ENCODE measurements at regions not wholly inside any gene's neighbourhood (a gene's known extent, or its start where the extent isn't known, plus 50 kb on each side); places are given as distances from the start of the nearest gene placed in this dataset.
A peak's percentile ranks its signal among the peaks of the same experiment; 100 is the strongest.

DNA sequence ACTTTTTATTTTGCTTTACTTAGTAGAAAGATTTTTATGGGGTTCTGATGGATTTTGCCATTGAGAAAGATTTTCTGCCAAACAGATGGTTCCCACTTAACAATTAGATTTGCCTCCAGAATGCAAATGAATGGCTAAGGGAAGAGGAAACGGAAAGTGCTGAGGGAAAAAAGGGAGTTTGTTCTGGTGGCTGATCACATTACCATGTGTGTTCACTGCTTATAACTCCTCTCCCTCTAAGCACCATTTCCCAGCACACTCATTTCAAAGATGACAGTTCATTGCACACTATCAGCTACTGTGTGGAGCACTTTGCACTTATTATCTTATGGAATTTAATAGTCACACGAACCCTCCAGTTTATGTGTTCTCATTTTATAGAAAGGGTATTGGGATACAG is 68.0 kb upstream of the GRID2 start:
- Mint-ChIP-seq H3K4me3 (no peak overlapping the region), H3K27me3 (ENCODE audit: low read depth) (peaks cover 94% of the 10 kb centered on the region), H3K9me3 (peaks cover 14% of the 10 kb centered on the region), H3K4me1 (peaks cover 14% of the 10 kb centered on the region), H3K36me3 (peaks cover 13% of the 10 kb centered on the region), H3K27ac (no peak overlapping the region)
- DNase-seq (ENCODE audit: low spot score) (no peak), ATAC-seq (peak; percentile 28; the same call in 1 of the 2 replicates)
- ChIA-PET POLR2A (no interaction called here), CTCF (no interaction called here)
- TF ChIP-seq ZNF317 (CRISPR knock-in tag; IDR thresholded peaks at IDR 0.05; ENCODE audit: borderline replicate concordance, low read depth), result no peak
- TF ChIP-seq PRRX2 (CRISPR knock-in tag; IDR thresholded peaks at IDR 0.05), result no peak
- TF ChIP-seq, protein P1, sequence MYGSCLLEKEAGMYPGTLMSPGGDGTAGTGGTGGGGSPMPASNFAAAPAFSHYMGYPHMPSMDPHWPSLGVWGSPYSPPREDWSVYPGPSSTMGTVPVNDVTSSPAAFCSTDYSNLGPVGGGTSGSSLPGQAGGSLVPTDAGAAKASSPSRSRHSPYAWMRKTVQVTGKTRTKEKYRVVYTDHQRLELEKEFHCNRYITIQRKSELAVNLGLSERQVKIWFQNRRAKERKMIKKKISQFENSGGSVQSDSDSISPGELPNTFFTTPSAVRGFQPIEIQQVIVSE (CRISPR knock-in tag; IDR thresholded peaks at IDR 0.05; ENCODE audit: borderline replicate concordance), result no peak
- TF ChIP-seq, protein P2, sequence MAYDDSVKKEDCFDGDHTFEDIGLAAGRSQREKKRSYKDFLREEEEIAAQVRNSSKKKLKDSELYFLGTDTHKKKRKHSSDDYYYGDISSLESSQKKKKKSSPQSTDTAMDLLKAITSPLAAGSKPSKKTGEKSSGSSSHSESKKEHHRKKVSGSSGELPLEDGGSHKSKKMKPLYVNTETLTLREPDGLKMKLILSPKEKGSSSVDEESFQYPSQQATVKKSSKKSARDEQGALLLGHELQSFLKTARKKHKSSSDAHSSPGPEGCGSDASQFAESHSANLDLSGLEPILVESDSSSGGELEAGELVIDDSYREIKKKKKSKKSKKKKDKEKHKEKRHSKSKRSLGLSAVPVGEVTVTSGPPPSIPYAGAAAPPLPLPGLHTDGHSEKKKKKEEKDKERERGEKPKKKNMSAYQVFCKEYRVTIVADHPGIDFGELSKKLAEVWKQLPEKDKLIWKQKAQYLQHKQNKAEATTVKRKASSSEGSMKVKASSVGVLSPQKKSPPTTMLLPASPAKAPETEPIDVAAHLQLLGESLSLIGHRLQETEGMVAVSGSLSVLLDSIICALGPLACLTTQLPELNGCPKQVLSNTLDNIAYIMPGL (CRISPR knock-in tag; IDR thresholded peaks at IDR 0.05), result no peak
- TF ChIP-seq, protein P3, sequence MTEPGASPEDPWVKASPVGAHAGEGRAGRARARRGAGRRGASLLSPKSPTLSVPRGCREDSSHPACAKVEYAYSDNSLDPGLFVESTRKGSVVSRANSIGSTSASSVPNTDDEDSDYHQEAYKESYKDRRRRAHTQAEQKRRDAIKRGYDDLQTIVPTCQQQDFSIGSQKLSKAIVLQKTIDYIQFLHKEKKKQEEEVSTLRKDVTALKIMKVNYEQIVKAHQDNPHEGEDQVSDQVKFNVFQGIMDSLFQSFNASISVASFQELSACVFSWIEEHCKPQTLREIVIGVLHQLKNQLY (CRISPR knock-in tag; IDR thresholded peaks at IDR 0.05), result no peak
- TF ChIP-seq, protein P4, sequence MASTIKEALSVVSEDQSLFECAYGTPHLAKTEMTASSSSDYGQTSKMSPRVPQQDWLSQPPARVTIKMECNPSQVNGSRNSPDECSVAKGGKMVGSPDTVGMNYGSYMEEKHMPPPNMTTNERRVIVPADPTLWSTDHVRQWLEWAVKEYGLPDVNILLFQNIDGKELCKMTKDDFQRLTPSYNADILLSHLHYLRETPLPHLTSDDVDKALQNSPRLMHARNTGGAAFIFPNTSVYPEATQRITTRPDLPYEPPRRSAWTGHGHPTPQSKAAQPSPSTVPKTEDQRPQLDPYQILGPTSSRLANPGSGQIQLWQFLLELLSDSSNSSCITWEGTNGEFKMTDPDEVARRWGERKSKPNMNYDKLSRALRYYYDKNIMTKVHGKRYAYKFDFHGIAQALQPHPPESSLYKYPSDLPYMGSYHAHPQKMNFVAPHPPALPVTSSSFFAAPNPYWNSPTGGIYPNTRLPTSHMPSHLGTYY (CRISPR knock-in tag; IDR thresholded peaks at IDR 0.05), result no peak
- TF ChIP-seq, protein P5, sequence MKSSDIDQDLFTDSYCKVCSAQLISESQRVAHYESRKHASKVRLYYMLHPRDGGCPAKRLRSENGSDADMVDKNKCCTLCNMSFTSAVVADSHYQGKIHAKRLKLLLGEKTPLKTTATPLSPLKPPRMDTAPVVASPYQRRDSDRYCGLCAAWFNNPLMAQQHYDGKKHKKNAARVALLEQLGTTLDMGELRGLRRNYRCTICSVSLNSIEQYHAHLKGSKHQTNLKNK (CRISPR knock-in tag; IDR thresholded peaks at IDR 0.05), result no peak
- TF ChIP-seq NR2C2 (CRISPR knock-in tag; IDR thresholded peaks at IDR 0.05), result no peak
- no peak for TF ChIP-seq HMGA2 (CRISPR knock-in tag; IDR thresholded peaks at IDR 0.05)
- TF ChIP-seq KAT7 (CRISPR knock-in tag; IDR thresholded peaks at IDR 0.05; ENCODE audit: borderline replicate concordance), result no peak
- TF ChIP-seq, protein P6, sequence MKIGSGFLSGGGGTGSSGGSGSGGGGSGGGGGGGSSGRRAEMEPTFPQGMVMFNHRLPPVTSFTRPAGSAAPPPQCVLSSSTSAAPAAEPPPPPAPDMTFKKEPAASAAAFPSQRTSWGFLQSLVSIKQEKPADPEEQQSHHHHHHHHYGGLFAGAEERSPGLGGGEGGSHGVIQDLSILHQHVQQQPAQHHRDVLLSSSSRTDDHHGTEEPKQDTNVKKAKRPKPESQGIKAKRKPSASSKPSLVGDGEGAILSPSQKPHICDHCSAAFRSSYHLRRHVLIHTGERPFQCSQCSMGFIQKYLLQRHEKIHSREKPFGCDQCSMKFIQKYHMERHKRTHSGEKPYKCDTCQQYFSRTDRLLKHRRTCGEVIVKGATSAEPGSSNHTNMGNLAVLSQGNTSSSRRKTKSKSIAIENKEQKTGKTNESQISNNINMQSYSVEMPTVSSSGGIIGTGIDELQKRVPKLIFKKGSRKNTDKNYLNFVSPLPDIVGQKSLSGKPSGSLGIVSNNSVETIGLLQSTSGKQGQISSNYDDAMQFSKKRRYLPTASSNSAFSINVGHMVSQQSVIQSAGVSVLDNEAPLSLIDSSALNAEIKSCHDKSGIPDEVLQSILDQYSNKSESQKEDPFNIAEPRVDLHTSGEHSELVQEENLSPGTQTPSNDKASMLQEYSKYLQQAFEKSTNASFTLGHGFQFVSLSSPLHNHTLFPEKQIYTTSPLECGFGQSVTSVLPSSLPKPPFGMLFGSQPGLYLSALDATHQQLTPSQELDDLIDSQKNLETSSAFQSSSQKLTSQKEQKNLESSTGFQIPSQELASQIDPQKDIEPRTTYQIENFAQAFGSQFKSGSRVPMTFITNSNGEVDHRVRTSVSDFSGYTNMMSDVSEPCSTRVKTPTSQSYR (CRISPR knock-in tag; IDR thresholded peaks at IDR 0.05), result no peak
- no peak for TF ChIP-seq CREM (CRISPR knock-in tag; IDR thresholded peaks at IDR 0.05)
- TF ChIP-seq, protein P7, sequence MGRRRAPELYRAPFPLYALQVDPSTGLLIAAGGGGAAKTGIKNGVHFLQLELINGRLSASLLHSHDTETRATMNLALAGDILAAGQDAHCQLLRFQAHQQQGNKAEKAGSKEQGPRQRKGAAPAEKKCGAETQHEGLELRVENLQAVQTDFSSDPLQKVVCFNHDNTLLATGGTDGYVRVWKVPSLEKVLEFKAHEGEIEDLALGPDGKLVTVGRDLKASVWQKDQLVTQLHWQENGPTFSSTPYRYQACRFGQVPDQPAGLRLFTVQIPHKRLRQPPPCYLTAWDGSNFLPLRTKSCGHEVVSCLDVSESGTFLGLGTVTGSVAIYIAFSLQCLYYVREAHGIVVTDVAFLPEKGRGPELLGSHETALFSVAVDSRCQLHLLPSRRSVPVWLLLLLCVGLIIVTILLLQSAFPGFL (CRISPR knock-in tag; IDR thresholded peaks at IDR 0.05; ENCODE audit: borderline replicate concordance), result no peak
- TF ChIP-seq, protein P8, sequence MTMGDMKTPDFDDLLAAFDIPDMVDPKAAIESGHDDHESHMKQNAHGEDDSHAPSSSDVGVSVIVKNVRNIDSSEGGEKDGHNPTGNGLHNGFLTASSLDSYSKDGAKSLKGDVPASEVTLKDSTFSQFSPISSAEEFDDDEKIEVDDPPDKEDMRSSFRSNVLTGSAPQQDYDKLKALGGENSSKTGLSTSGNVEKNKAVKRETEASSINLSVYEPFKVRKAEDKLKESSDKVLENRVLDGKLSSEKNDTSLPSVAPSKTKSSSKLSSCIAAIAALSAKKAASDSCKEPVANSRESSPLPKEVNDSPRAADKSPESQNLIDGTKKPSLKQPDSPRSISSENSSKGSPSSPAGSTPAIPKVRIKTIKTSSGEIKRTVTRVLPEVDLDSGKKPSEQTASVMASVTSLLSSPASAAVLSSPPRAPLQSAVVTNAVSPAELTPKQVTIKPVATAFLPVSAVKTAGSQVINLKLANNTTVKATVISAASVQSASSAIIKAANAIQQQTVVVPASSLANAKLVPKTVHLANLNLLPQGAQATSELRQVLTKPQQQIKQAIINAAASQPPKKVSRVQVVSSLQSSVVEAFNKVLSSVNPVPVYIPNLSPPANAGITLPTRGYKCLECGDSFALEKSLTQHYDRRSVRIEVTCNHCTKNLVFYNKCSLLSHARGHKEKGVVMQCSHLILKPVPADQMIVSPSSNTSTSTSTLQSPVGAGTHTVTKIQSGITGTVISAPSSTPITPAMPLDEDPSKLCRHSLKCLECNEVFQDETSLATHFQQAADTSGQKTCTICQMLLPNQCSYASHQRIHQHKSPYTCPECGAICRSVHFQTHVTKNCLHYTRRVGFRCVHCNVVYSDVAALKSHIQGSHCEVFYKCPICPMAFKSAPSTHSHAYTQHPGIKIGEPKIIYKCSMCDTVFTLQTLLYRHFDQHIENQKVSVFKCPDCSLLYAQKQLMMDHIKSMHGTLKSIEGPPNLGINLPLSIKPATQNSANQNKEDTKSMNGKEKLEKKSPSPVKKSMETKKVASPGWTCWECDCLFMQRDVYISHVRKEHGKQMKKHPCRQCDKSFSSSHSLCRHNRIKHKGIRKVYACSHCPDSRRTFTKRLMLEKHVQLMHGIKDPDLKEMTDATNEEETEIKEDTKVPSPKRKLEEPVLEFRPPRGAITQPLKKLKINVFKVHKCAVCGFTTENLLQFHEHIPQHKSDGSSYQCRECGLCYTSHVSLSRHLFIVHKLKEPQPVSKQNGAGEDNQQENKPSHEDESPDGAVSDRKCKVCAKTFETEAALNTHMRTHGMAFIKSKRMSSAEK (CRISPR knock-in tag; IDR thresholded peaks at IDR 0.05; ENCODE audit: borderline replicate concordance), result no peak
- TF ChIP-seq, protein P9, sequence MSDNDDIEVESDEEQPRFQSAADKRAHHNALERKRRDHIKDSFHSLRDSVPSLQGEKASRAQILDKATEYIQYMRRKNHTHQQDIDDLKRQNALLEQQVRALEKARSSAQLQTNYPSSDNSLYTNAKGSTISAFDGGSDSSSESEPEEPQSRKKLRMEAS (CRISPR knock-in tag; IDR thresholded peaks at IDR 0.05), result no peak
- TF ChIP-seq, protein P10, sequence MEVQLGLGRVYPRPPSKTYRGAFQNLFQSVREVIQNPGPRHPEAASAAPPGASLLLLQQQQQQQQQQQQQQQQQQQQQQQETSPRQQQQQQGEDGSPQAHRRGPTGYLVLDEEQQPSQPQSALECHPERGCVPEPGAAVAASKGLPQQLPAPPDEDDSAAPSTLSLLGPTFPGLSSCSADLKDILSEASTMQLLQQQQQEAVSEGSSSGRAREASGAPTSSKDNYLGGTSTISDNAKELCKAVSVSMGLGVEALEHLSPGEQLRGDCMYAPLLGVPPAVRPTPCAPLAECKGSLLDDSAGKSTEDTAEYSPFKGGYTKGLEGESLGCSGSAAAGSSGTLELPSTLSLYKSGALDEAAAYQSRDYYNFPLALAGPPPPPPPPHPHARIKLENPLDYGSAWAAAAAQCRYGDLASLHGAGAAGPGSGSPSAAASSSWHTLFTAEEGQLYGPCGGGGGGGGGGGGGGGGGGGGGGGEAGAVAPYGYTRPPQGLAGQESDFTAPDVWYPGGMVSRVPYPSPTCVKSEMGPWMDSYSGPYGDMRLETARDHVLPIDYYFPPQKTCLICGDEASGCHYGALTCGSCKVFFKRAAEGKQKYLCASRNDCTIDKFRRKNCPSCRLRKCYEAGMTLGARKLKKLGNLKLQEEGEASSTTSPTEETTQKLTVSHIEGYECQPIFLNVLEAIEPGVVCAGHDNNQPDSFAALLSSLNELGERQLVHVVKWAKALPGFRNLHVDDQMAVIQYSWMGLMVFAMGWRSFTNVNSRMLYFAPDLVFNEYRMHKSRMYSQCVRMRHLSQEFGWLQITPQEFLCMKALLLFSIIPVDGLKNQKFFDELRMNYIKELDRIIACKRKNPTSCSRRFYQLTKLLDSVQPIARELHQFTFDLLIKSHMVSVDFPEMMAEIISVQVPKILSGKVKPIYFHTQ (CRISPR knock-in tag; IDR thresholded peaks at IDR 0.05), result no peak
- TF ChIP-seq JAZF1 (CRISPR knock-in tag; IDR thresholded peaks at IDR 0.05), result no peak
